Stimulated activated CD4-positive, alpha-beta T cell treated with anti-CD3 and anti-CD28 coated beads, Interleukin-1b, Interleukin-23, amount 100 ng/mL, for 1 hour (primary cell): ENCODE measurements at regions not wholly inside any gene's neighbourhood (a gene's known extent, or its start where the extent isn't known, plus 50 kb on each side); places are given as distances from the start of the nearest gene placed in this dataset.
"Not testable (repeated sequence)": the region's sequence is repeated elsewhere in the genome, so short reads cannot be mapped to it uniquely, and the experiment has no call there.

Experiments
- DNase-seq, 2 donors: peaks; one replicate each; pipeline ENCODE4 v3.0.0-alpha.2; 2020; ENCODE audit warnings: low read depth in 2 of 2

- not testable (repeated sequence) for DNase-seq
These were observed 106.0 kb downstream of the BUD13 start for GRCh38 chr11:116666673-116667249.

- DNase-seq: no peak
These were observed 107.3 kb downstream of the BUD13 start for GRCh38 chr11:116665523-116665922.

GRCh38 chr11:116661056-116661455 lies 111.7 kb downstream of the BUD13 start:
- no peak for DNase-seq

GRCh38 chr11:116660011-116660410 lies 112.8 kb downstream of the BUD13 start:
- no peak for DNase-seq

DNA sequence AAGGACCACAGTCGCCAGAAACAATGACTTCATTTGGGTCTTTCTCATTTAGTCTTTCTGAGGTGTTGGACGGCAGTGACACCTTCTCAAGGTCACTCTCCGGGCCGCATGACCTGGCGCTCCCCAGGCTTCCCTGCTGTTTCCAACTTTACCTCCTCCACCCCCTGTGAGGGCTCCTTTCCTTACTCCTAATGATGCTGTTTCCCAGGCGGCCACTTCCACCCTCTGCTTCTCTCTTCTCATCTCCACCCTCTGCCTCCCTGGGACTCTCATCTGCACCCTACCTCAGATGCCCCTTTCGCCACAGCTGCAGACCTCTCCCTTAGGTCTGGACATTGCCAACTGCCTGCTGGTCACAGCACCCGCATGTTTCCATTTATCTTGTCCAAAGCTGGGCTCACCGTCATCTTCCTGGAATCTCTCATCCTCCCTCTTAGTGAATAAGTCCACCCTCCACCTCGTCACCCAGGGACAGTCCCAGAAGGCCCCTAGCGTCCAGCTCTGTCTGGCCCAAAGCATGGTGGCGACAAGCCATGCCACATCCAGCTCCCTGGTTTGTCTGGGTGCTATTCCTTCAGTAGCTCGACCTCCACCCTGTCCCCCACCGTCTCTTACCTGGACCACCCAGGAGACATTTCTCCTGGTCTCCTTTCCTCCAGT lies 113.8 kb downstream of the BUD13 start:
- DNase-seq: no peak

- DNase-seq: no peak
These were observed 114.7 kb downstream of the BUD13 start for GRCh38 chr11:116657842-116658825.

GRCh38 chr11:116656011-116656410 lies 116.8 kb downstream of the BUD13 start:
- DNase-seq: no peak

GRCh38 chr11:116654526-116654925 lies 118.3 kb downstream of the BUD13 start:
- DNase-seq: no peak

GRCh38 chr11:116653206-116653605 lies 119.6 kb downstream of the BUD13 start:
- no peak for DNase-seq

DNA sequence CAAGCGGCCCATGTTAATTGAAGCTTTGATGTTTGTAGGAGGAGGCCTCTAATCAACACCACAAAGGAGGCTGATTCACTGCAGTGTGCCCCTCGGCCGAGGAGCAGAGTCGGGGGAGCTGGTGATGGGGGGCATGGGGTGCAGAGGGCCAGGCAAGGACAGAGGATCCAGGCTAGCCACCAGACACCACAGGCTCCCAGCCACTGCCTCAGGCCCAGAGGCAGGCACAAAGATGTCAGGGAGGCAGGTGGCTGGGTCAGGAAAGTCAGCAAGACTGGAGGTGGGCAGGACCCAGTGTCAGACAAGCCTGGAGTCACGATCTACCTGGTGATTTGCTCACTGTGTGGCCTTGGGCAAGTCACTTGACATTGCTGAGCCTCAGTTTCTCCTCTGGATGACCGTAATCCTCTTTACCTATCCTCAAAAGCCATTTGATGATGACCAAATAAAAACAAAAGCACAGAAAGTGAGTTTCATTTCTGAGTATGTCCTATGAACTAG lies 121.0 kb downstream of the BUD13 start:
- no peak for DNase-seq

GRCh38 chr11:116651098-116651736 lies 121.6 kb downstream of the BUD13 start:
- DNase-seq: no peak

DNA sequence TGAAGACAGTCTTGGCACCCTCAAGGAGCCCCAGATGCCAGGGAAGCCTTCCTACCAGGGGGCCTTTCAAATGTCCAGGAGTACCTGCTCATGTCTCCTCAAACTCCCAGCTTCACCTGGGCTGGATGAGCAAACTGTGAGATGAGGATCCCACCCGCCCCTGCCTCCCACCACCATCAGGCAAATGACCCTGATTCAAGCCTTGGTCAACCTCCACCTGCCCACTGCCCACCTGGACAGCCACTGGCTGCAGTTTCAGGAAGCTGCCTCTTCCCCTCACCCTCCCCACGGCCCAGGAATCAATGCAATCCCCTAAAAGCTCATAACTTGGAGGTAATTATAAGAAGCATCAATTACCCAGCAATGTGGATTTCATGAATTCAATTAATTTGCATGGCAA lies 122.7 kb downstream of the BUD13 start:
- DNase-seq: no peak

DNA sequence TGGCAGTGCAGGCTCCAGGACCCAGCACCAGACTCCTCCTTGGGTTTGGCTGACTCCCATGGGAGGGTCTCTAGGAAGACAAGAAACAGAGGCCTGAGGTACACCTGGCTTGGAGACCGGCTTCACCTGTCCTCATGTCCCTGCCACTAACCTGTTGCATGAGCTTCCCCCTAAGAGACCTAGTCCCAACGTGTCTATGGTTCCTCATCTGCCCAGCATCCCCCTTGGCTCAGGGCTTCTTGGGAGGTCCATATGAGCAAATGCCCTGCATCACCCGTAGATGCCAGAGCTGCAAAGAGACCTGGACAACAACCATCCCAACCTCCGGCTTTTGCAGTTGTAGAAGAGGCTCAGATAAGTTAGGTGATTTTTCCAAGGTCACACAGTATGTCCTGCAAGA lies 123.5 kb downstream of the BUD13 start:
- no peak for DNase-seq

DNA sequence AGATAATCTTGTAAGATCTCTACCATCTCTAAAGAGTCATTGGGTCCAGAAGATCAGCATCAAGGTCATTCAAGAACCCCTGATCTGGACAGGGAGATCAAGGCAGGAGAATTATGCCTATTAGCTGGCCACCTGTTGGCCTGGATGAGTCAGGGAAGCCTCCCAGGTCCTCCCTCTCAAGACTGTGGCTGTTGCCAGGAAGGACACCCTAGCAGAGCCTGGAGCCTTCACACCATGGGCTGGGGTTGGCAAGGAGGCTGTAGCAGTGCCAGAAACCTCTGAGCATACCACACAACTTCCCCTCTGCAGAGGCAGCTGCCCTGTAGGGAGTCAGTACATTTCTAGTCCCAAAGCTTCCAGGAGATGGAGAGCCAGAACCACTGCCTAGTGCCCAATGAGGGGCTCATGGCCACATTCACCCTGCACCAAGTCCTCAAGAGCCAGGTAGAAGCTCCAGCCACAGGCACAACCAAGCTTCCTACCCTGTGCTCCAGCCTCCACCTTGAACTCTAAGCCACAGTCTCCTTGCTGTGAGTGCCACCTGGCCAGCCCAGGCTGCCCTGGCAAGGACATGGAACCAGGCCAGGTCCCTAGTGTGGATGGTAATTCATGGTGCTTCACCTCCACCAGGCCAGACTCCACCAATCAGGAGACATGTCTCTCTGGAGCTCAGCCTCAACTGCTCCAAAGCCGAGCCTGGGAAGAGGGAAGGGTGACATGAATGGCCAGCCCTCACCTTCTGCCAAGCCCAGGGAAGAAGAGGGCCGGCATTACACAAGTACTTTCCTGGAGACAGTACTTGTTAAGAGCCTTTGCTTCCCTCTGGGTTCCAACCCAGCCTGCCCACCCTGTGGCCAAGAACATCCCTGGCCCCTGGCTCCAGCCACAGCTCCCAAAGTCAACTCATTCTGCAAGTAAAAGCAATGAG lies 124.3 kb downstream of the BUD13 start:
- DNase-seq: no peak

DNA sequence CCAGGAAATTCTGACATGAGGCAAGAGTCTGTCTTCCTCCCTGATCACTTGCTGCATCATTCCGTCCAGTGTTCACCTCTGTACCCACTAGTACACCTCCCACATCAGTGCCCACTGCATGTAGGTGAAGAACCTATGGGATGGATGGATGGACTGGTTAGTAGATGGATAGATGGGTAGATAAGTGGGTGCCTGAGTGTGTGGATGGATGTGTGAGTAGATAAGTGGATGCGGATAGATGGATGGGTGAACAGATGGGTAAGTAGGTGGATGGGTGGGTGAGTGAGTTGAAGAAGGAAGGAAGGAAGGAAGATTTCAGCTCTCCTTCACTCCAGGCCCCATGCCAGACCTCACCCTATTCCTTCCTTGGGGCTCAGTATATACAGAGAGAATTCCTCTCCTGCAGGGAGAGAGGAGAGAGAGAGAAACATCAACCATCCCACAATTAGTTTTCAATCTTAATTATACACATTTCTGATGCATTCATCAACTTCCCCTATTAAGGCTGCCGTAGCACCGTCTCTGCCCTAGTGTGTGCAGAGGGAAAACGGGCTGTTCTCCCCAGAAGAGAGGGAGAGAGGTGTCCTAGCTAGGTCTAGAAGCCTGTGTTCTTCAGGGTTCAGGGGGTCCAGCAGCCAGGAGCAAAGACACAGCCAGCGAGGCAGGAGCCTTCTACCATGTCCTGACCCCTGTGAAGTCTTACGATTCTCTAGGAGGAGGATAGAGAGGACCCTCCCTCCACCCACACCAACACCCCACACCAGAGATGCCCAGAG lies 125.3 kb downstream of the BUD13 start:
- DNase-seq: no peak

- DNase-seq: no peak
These were observed 126.6 kb downstream of the BUD13 start for GRCh38 chr11:116646191-116646590.

GRCh38 chr11:116644941-116645305 lies 127.9 kb downstream of the BUD13 start:
- DNase-seq: no peak

DNA sequence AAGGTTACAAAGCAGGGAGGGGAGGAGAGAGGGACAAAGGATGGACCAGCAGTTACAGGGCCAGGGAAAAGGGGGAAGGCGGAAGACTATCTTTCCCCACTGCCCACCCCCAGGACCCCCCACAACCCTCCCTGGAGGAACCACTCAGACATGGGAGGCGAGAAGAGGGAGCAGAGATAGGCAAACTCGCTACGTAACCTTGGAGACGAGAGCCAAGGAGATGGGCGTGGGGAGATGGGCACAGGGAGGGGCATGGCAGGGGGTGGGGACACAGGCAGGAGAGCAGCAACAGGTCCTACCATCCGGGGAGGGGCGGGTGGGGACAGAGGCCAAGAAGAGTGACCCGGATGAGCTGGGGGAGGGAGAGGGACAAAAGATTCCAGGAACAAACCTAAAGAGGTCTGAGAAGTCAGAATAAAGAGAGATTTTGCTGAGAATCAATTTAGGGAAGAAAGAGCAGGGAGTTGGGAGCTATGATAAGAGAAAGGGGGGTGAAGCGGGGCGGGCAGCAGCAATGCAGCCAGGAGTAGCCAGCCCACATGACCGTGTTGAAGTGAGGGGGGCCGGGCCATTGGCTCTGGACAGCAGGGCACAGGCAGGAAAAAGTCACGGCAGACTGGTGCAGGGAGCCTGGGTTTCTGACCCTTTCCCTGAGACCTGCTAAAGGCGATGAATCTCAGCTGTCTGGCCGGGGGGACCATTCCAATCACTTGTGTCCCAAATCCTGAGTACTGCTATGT lies 128.4 kb downstream of the BUD13 start:
- DNase-seq: no peak

DNA sequence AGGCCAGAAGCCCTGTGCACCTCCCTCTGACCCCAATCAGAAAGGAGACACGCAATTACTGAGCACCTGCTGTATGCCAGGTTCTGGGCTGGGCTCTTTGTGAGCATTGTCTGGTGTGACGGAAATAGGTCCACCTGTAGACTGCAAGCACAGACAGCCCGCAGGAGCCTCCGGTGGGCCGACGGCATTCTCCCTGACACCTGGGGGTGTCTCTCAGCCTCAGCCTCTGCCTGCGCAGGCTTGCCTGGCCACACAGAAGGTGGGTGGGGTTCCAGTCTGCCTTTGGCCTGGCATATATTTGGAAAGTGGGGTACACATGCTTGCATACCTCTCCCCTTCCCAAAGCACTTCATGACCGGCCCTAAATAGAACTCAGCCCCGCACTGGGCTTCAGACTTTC lies 129.3 kb downstream of the BUD13 start:
- no peak for DNase-seq
